GM21576 (cell line): ENCODE measurements at regions not wholly inside any gene's neighbourhood (a gene's known extent, or its start where the extent isn't known, plus 50 kb on each side); places are given as distances from the start of the nearest gene placed in this dataset.

ENCODE experiments used
- ATAC-seq: cut with Tn5 transposase; IDR thresholded peaks from one replicate; pipeline ENCODE4 v1.9.1; 2021; ENCODE audit warnings: mild to moderate bottlenecking, moderate library complexity; ENCODE audit not compliant: unreplicated experiment

DNA sequence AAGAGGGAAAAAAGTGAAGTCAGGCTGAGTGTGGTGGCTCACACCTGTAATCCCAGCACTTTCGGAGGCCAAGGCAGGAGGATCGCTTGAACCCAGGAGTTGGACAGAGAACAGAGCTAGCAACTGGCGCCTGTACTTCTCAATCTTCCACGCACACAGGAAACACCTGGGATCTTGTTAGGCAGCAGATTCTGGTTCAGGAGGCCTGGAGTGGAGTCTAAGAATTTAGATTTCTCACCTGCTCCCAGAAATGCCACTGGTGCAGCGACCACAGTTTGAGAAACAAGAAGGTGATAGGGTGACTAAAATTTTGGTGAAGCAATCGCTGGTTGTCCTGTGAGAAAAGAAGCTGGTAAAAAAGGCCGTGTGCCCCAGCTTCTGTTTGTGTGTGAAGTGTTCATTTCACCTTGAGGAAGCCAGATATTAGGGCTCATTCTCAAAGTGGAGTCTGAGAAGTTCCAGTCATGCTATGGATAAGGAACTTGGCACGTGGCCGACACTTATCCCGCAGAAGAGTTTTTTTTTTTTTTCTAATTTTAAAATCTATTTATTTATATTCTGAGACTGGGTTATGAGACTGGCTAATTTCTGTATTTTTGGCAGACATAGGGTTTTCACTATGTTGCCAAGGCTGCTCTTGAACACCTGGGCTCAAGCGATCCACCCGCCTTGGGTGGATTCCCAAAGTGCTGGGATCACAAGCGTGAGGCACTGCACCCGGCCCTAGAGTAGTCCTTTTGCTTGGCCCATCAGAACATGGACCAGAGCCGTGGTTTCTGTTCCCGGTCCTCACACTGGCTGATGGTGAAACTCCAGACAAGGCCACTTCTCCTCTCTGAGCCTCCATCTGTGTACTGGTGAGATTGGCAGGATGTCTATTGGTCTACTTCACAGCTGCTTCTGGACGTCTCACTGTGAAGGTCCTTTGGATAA lies 324.6 kb upstream of the PROK2 start:
- ATAC-seq = no peak

DNA sequence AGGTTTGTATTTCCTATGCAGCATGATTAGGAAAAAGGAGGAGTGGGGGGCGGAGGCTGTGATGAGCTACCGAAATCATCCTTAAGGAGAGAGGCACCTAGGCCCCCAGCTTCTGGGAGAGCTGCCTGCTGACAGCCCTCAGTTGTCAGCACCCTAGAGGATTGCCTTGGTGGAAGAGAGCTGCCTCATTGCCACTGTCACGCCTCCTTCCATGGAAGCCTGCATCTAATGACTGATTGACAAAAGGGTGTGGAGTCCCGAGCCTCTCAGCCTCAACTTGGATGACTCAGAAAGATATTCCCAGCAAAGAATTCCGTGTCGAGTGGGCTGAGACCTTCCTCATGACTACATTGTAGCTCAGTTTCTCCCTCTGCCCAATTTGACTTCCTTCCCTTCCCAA lies 320.4 kb upstream of the PROK2 start:
- no peak for ATAC-seq

DNA sequence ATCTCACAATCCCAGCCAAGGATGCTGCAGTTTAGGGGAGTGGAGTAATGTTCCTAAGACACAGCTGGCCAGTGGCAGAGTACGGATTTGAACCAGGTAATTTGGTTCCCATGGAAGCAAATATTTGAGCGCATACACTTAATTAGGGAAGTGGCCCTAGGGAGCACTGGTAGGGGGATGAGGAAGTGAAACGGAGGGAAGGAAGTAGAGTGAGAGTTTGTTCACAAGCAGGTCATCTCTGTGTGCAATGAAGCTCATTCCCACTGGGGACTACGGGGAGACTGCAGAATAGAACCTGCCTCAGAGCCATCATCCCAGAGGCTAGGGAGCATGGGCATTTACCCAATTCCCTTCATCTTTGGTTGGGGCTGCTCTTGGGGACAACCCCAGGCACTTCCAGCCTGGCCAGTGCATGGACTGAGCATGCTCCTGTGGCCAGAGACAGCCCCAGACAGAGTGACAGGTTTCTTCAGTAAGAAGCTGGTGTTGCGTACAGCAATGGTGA lies 317.2 kb upstream of the PROK2 start:
- peak; percentile 65 for ATAC-seq

GRCh38 chr3:72101494-72101893 lies 316.5 kb upstream of the PROK2 start:
- no peak for ATAC-seq

DNA sequence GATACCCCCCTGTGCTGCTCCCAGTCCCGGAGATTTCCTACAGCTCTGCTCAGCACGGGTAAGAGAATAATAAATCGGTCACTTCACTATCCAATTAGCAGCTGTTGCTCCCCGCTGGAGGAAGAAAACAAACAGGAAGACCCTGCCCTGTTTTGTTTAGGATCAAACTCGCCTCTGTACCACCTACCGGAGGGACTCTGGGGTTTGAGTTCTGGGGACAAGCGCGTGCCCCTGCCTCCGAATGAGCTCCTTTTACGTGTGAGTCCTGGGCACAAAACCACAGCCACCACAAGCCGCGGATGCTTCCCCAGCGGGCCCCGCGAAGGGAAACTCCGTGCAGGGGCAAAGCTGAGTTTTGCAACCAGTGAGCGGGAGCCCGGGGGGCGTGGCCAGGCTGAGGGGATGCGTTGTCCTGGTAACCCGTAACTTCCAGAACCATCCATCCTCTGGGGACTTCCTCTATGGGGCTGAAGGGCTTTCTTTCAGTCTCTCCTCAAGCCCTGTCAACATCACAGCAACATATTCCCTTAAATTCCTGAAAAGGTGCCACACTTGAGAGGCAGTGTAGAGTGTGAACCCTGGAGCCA lies 315.7 kb upstream of the PROK2 start:
- ATAC-seq = peak; percentile 57

- no peak for ATAC-seq
Observed at GRCh38 chr3:72100080-72100511, 315.1 kb upstream of the PROK2 start.

DNA sequence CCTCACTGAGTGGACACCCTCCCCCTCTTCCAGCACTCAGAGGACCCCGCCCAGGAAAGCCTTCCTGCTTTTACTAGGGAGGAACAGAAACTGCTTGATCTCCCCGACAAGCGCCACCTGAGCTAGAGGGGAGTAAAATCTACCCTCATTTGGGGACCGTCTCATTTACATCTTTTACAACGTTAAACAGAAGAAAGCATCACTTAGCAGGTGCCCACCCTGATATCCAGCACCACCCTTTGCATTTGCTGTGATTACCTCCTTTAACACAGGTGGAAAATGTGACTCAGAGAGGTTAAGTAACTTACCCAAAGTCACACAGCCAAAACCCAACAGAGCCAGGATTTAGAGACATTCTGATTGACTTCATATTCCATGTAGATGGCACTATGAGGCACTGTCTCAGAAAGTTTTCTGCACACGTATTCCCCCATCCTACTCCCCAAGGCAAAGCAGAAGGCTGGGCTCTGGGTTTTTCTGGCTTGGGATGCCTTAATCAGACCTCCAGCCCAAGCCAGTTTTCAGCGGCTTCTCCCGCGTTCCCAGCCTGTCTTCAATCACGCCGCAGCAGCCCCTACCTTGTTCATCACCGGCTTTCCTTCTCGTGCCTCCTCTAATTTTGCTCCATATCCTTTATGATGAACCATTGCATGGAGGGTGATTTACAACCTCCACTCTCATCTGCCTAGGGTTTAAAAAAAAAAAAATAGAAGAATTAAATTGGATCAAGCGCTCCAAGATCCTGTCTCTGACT lies 314.6 kb upstream of the PROK2 start:
- no peak for ATAC-seq

- no peak for ATAC-seq
Observed at GRCh38 chr3:72097053-72097452, 312.1 kb upstream of the PROK2 start.

GRCh38 chr3:72095521-72095920 lies 310.6 kb upstream of the PROK2 start:
- ATAC-seq = no peak

GRCh38 chr3:72093992-72094334 lies 309.0 kb upstream of the PROK2 start:
- ATAC-seq = no peak

- ATAC-seq = no peak
Observed at GRCh38 chr3:72093270-72093991, 308.5 kb upstream of the PROK2 start.

- no peak for ATAC-seq
Observed at GRCh38 chr3:72092778-72093177, 307.8 kb upstream of the PROK2 start.

DNA sequence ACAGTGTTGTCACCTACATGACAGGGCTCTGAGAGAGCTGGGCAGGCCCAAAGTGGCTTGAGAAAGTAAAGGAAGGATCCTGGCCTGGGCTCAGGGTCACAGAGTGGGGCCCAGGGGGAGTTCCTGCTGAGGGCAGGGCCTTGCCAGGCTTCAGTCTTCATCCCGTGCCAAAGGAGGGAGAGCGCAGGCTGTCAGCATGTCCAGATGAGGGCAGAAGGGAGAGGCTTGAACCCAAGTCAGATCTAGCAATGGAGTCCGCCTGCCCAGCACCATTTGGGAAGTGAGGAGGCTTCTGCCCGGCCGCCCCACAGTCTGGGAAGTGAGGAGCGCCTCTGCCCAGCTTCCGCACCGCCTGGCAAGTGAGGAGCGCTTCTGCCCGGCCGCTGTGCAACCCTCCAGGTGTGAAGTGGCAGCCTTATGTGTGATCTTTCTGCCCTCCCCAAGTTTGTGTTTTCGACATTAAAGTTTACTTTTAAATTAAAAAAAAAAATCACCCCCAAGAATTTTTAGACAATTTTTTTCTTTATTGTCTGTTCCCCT lies 303.6 kb upstream of the PROK2 start:
- no peak for ATAC-seq

DNA sequence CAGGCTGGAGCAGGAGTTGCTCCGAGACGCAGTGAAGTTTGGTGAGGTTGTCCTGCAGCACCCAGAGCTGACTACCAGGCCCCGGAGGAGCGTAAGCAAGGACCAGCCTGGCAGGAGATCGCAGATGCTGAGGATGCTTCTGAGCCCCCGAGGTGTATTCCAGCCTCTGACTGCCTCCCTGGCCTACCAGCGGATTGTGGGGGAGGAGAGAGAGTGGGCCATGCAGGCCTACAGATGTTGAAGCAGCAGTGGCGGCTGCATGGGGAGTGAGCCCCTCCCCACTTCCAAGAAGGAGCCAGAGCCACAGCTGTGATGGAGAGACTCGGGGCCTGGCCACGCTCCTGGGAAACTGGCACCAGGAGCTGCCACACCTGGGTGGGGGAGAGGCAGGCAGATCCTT lies 302.5 kb upstream of the PROK2 start:
- ATAC-seq = no peak

DNA sequence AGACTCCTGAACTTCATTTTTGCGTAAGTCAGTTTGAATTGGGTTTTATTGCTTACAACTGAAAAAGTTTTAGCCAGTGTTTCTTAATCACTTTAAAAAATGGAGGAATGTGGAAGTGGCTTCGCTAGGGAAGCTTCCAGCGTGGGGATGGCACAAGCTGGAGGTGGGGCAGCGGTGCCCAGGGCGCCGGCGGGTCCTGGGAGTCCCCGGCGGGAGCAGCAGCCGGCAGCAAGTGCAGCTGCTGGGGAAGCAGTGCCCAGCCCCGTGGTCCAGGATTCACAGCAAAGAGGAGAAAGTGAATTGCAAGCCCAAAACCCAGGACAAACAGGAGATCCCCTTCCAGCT lies 301.8 kb upstream of the PROK2 start:
- ATAC-seq = no peak

GRCh38 chr3:72086042-72086742 lies 301.2 kb upstream of the PROK2 start:
- no peak for ATAC-seq

DNA sequence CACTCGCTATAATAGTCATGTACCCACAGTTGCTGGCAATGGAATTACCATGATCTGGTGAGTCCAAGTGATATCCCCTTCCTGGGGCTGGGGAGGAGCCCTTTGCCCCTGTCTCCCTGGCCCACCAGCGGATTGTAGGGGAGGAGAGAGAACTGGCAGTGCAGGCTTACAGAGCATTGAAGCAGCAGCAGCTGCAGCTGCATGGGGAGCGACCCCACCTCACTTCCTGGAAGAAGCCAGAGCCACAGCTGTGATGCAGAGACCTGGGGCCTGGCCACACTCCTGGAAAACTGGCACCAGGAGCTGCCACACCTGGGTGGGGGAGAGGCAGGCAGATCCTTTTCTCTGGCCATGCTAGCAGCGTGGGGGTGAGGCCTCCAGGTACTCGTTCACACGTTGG lies 300.1 kb upstream of the PROK2 start:
- ATAC-seq = no peak

GRCh38 chr3:72082776-72083462 lies 298.0 kb upstream of the PROK2 start:
- no peak for ATAC-seq

- ATAC-seq = peak; percentile 57
Observed at GRCh38 chr3:72082186-72082715, 297.3 kb upstream of the PROK2 start.
